SK-N-SH (cell line): ENCODE measurements at regions not wholly inside any gene's neighbourhood (a gene's known extent, or its start where the extent isn't known, plus 50 kb on each side); places are given as distances from the start of the nearest gene placed in this dataset.

Experiments used
- CTCF ChIA-PET: fragments of 300-600, 350-600 bp; formaldehyde crosslinking; extraction: SDS; loops from one replicate; lab custom pipeline; 2021; lab: Yijun Ruan, JAX
- POLR2A ChIA-PET: fragments of 350-600 bp; sonication (Branson Sonifier 250); formaldehyde crosslinking; extraction: SDS; loops from one replicate; lab custom pipeline; 2020; ENCODE audit warnings: antibody characterized with exemption, inconsistent platforms; lab: Yijun Ruan, JAX
- DNase-seq: peaks from one replicate; pipeline ENCODE4 v3.0.0; 2012
- H2AFZ ChIP-seq: fragments of 200-600 bp; sonication (generic); 2 replicates; pipeline ENCODE4 v1.8.1; 2016; ENCODE audit warnings: antibody characterized with exemption, mild to moderate bottlenecking, low read depth
- H3F3A ChIP-seq: fragments of 200-600 bp; sonication (generic); replicated peaks from 2 replicates; pipeline ENCODE3; 2016; ENCODE audit warnings: antibody characterized with exemption, mild to moderate bottlenecking; ENCODE audit not compliant: insufficient read depth
- H3K27ac ChIP-seq, 2 experiments: fragments of 200-500 bp in 1 of 2; fragments of 200-600 bp in 1 of 2; sonication (Bioruptor generic) in 1 of 2; sonication (generic), shearing (Covaris generic) in 1 of 2; 2 replicates each; pipeline versions ENCODE4 v1.5.1 to v1.6.1; 2014 to 2016; ENCODE audit warnings: low read depth in 2 of 2, inconsistent platforms in 1 of 2, low read length in 1 of 2, mild to moderate bottlenecking in 1 of 2, mixed read lengths in 1 of 2
- H3K27me3 ChIP-seq: fragments of 200-600 bp; sonication (generic), shearing (Covaris generic); 2 replicates; pipeline ENCODE4 v1.6.1; 2016; ENCODE audit warnings: mixed run types; ENCODE audit not compliant: insufficient read depth
- H3K36me3 ChIP-seq, 2 experiments: fragments of 200-500 bp in 1 of 2; fragments of 200-600 bp in 1 of 2; sonication (Bioruptor generic) in 1 of 2; sonication (generic) in 1 of 2; replicated peaks in 1 of 2; 2 replicates each; pipeline versions ENCODE3 to v1.5.1; 2014 to 2016; ENCODE audit warnings: low read length in 1 of 2, mild to moderate bottlenecking in 1 of 2; ENCODE audit not compliant: insufficient read depth in 2 of 2, control insufficient read depth in 1 of 2
- H3K4me1 ChIP-seq, 2 experiments: fragments of 200-500 bp in 1 of 2; fragments of 200-600 bp in 1 of 2; sonication (Bioruptor generic) in 1 of 2; sonication (generic), shearing (Covaris generic) in 1 of 2; 2 replicates each; pipeline versions ENCODE4 v1.5.1 to v1.6.1; 2014 to 2016; ENCODE audit warnings: low read depth in 1 of 2, low read length in 1 of 2, mixed run types in 1 of 2; ENCODE audit not compliant: insufficient read depth in 2 of 2, control insufficient read depth in 1 of 2
- H3K4me2 ChIP-seq: fragments of 200-600 bp; sonication (generic), shearing (Covaris generic); 2 replicates; pipeline ENCODE4 v1.6.1; 2017; ENCODE audit warnings: mixed run types
- H3K4me3 ChIP-seq, 2 experiments: fragments of 200-500 bp in 1 of 2; fragments of 200-600 bp in 1 of 2; sonication (Bioruptor generic) in 1 of 2; sonication (generic), shearing (Covaris generic) in 1 of 2; 2 replicates each; pipeline versions ENCODE4 v1.5.1 to v1.8.1; 2014 to 2016; ENCODE audit warnings: low read depth in 2 of 2, inconsistent platforms in 1 of 2, low read length in 1 of 2, mild to moderate bottlenecking in 1 of 2, mixed read lengths in 1 of 2, moderate library complexity in 1 of 2
- H3K79me2 ChIP-seq: fragments of 200-600 bp; sonication (generic); 2 replicates; pipeline ENCODE4 v1.8.1; 2017; ENCODE audit warnings: mild to moderate bottlenecking; ENCODE audit not compliant: insufficient read depth
- H3K9ac ChIP-seq: fragments of 200-600 bp; sonication (generic); 2 replicates; pipeline ENCODE4 v1.6.1; 2017; ENCODE audit warnings: mixed run types
- H3K9me2 ChIP-seq: fragments of 200-600 bp; sonication (generic); 2 replicates; pipeline ENCODE4 v1.6.1; 2017; ENCODE audit warnings: mixed run types
- H3K9me3 ChIP-seq: fragments of 200-600 bp; sonication (generic); 2 replicates; pipeline ENCODE4 v1.6.1; 2017; ENCODE audit warnings: mixed run types, mild to moderate bottlenecking, moderate library complexity
- H4K20me1 ChIP-seq: fragments of 200-600 bp; sonication (generic); 2 replicates; pipeline ENCODE4 v1.6.1; 2017; ENCODE audit warnings: mild to moderate bottlenecking, mixed run types; ENCODE audit not compliant: insufficient read depth
- EP300 ChIP-seq, 2 experiments: IDR thresholded peaks; 2 replicates each; pipeline versions ENCODE4 v1.4.0 to v1.6.1; 2012; ENCODE audit warnings: borderline replicate concordance in 1 of 2, low read depth in 1 of 2, low read length in 1 of 2
- FOXM1 ChIP-seq: IDR thresholded peaks from 2 replicates; pipeline ENCODE4 v1.4.0; 2012; ENCODE audit warnings: low read depth, mild to moderate bottlenecking
- GABPA ChIP-seq: IDR thresholded peaks from 2 replicates; pipeline ENCODE4 v1.4.0; 2012; ENCODE audit warnings: low read depth, mild to moderate bottlenecking
- JUND ChIP-seq: IDR thresholded peaks from 2 replicates; pipeline ENCODE4 v1.4.0; 2012
- RAD21 ChIP-seq: IDR thresholded peaks from 2 replicates; pipeline ENCODE4 v1.6.1; 2012; ENCODE audit warnings: mild to moderate bottlenecking, low read length
- RCOR1 ChIP-seq: fragments of 150-350 bp; IDR thresholded peaks from 2 replicates; pipeline ENCODE4 v1.6.1; 2017; ENCODE audit warnings: antibody characterized with exemption, low read length
- TEAD4 ChIP-seq: IDR thresholded peaks from 2 replicates; pipeline ENCODE4 v1.4.0; 2012; ENCODE audit warnings: mild to moderate bottlenecking, borderline replicate concordance; ENCODE audit not compliant: insufficient read depth
- ZBTB33 ChIP-seq: IDR thresholded peaks from 2 replicates; pipeline ENCODE4 v1.4.0; 2012; ENCODE audit warnings: low read depth, borderline replicate concordance
- WGBS: methylation state at CpG from one replicate; pipeline ENCODE4 v1.1.6; 2017; ENCODE audit warnings: low lambda C conversion rate; 5-methylcytosine and 5-hydroxymethylcytosine counted together
- TF ChIP-seq, protein P1 (sequence below): fragments of 150-350 bp; IDR thresholded peaks from 2 replicates; pipeline ENCODE4 v1.6.1; 2017; ENCODE audit warnings: antibody characterized with exemption, low read length, low read depth, borderline replicate concordance
- TF ChIP-seq, protein P2 (sequence below): IDR thresholded peaks from 2 replicates; pipeline ENCODE4 v1.4.0; 2012; ENCODE audit warnings: low read depth, borderline replicate concordance
- TF ChIP-seq, protein P3 (sequence below): IDR thresholded peaks from 2 replicates; pipeline ENCODE4; 2012

GRCh38 chr7:119708891-119709290 lies 564.1 kb upstream of the KCND2 start:
- H3K9ac ChIP-seq = no peak overlapping the region
- POLR2A ChIA-PET = no interaction called here

GRCh38 chr7:119711104-119711503 lies 561.9 kb upstream of the KCND2 start:
- 24% methylated on average over 3 of the region's 3 CpGs for WGBS
- no peaks in the 10 kb centered on the region for H4K20me1 ChIP-seq
- TF ChIP-seq FOXM1 (no peak), EP300 (IDR thresholded peaks at IDR 0.05; ENCODE audit: borderline replicate concordance in 1 of 2, low read depth in 1 of 2, low read length in 1 of 2) (no peak), GABPA (no peak), TEAD4 (no peak), JUND (no peak), ZBTB33 (no peak), RAD21 (no peak)
- TF ChIP-seq, protein P1, sequence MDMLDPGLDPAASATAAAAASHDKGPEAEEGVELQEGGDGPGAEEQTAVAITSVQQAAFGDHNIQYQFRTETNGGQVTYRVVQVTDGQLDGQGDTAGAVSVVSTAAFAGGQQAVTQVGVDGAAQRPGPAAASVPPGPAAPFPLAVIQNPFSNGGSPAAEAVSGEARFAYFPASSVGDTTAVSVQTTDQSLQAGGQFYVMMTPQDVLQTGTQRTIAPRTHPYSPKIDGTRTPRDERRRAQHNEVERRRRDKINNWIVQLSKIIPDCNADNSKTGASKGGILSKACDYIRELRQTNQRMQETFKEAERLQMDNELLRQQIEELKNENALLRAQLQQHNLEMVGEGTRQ = no peak
- TF ChIP-seq, protein P2, sequence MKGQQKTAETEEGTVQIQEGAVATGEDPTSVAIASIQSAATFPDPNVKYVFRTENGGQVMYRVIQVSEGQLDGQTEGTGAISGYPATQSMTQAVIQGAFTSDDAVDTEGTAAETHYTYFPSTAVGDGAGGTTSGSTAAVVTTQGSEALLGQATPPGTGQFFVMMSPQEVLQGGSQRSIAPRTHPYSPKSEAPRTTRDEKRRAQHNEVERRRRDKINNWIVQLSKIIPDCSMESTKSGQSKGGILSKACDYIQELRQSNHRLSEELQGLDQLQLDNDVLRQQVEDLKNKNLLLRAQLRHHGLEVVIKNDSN = no peak

More at GRCh38 chr7:119708891-119709290, 564.1 kb upstream of the KCND2 start:
- no peak overlapping the region for H3K27ac ChIP-seq
- H3K4me3 ChIP-seq = no peak overlapping the region
- H3K79me2 ChIP-seq = no peaks in the 10 kb centered on the region
- DNase-seq = no peak
- H3K36me3 ChIP-seq = no peaks in the 10 kb centered on the region
- peaks cover 2% of the 10 kb centered on the region for H3K9me3 ChIP-seq
- H3K9me2 ChIP-seq = 0 out of 2 replicates have a peak, but pooled peaks cover 7% of the 10 kb centered on the region
- CTCF ChIA-PET = no interaction called here
- no peaks in the 10 kb centered on the region for H3K4me1 ChIP-seq
- H2AFZ ChIP-seq = no peak overlapping the region
- H3K27me3 ChIP-seq = no peaks in the 10 kb centered on the region
- WGBS = 27% methylated on average over 3 of the region's 3 CpGs
- H3K4me2 ChIP-seq = no peak overlapping the region
- H3F3A ChIP-seq = no peaks in the 10 kb centered on the region
- TF ChIP-seq, protein P1 = no peak
- TF ChIP-seq RCOR1 = no peak
- no peak for TF ChIP-seq ZBTB33
- no peak for TF ChIP-seq FOXM1
- TF ChIP-seq, protein P3, sequence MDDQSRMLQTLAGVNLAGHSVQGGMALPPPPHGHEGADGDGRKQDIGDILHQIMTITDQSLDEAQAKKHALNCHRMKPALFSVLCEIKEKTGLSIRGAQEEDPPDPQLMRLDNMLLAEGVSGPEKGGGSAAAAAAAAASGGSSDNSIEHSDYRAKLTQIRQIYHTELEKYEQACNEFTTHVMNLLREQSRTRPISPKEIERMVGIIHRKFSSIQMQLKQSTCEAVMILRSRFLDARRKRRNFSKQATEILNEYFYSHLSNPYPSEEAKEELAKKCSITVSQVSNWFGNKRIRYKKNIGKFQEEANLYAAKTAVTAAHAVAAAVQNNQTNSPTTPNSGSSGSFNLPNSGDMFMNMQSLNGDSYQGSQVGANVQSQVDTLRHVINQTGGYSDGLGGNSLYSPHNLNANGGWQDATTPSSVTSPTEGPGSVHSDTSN = no peak
- no peaks in the 10 kb centered on the region for H4K20me1 ChIP-seq

More at GRCh38 chr7:119711104-119711503, 561.9 kb upstream of the KCND2 start:
- H3F3A ChIP-seq = no peaks in the 10 kb centered on the region
- no peaks in the 10 kb centered on the region for H3K36me3 ChIP-seq
- H3K9me3 ChIP-seq = peaks cover 5% of the 10 kb centered on the region; the same call in 1 of the 2 replicates
- POLR2A ChIA-PET = no interaction called here
- CTCF ChIA-PET = interaction anchor here (1.1 to 1.3 kb wide), 2 partner anchors 10 to 19 kb away, joined by 3 read pairs; no protein-coding TSS in a partner anchor
- no peaks in the 10 kb centered on the region for H3K27me3 ChIP-seq
- peaks cover 13% of the 10 kb centered on the region; the same call in 1 of the 2 replicates for H3K9me2 ChIP-seq
- no peak overlapping the region for H3K4me3 ChIP-seq
- DNase-seq = no peak
- H3K4me2 ChIP-seq = no peak overlapping the region
- H3K79me2 ChIP-seq = no peaks in the 10 kb centered on the region
- H3K9ac ChIP-seq = no peak overlapping the region
- H3K4me1 ChIP-seq = no peaks in the 10 kb centered on the region
- H2AFZ ChIP-seq = no peak overlapping the region
- no peak overlapping the region for H3K27ac ChIP-seq
